Left kidney (tissue), 1 donor: ENCODE measurements at regions not wholly inside any gene's neighbourhood (a gene's known extent, or its start where the extent isn't known, plus 50 kb on each side); places are given as distances from the start of the nearest gene placed in this dataset.

Experiments
- DNase-seq: peaks from one replicate; pipeline ENCODE4 v3.0.0-alpha.2; 2013

- DNase-seq = no peak
Measured at GRCh38 chr7:95662987-95663386, 66.7 kb upstream of the PDK4 start.

- no peak for DNase-seq
Measured at GRCh38 chr7:95660023-95660434, 63.7 kb upstream of the PDK4 start.

GRCh38 chr7:95658676-95659075 lies 62.4 kb upstream of the PDK4 start:
- DNase-seq = no peak

GRCh38 chr7:95649546-95649945 lies 53.2 kb upstream of the PDK4 start:
- no peak for DNase-seq

- DNase-seq = no peak
Measured at GRCh38 chr7:95646350-95646749, 50.0 kb upstream of the PDK4 start.
